ENCODE measurements at regions not wholly inside any gene's neighbourhood (a gene's known extent, or its start where the extent isn't known, plus 50 kb on each side); places are given as distances from the start of the nearest gene placed in this dataset.

DNA sequence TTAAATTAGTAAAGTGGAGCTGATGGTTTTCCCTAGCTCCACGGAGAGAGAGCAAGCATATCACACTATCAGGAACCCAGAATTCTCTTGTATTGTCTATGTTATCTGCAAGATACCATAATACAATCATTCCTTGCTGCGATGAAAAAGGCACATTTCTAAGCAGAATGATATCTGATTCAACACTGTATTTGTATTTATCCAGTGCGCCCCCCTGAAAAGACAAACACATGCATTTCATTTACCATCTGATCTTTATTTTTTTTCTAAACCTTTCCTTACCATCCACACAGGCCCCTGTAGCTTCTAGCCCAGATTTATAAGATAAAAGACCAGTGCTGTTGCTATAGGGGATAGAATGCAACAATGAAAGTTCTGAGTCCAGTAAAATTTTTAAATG, 420.6 kb downstream of the TDRD15 start:
- no peak for DNase-seq

GRCh38 chr2:21552981-21553380, 429.2 kb downstream of the TDRD15 start:
- no peak for DNase-seq

DNA sequence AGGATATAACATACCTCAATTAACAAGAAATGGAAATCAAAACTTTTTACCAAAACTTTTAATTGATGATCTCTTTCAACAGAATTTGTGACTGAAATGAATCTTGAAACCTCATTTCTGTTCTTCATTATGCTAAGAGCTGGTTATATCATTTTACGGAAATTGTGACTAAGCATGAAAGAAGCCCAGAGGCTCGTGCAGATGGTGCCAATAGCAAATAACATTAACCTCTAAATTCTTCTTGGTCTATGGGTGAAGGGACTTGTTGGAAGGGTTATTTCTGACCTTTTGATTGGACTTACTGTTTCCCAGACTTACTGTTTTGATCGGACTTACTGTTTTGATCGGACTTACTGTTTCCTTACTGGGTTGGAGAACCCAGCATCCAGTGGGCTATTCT, 435.6 kb downstream of the TDRD15 start:
- DNase-seq: no peak

- no peak for DNase-seq
Observed at GRCh38 chr2:21561965-21562364, 438.2 kb downstream of the TDRD15 start.

GRCh38 chr2:21567395-21567794, 443.6 kb downstream of the TDRD15 start:
- no peak for DNase-seq

DNA sequence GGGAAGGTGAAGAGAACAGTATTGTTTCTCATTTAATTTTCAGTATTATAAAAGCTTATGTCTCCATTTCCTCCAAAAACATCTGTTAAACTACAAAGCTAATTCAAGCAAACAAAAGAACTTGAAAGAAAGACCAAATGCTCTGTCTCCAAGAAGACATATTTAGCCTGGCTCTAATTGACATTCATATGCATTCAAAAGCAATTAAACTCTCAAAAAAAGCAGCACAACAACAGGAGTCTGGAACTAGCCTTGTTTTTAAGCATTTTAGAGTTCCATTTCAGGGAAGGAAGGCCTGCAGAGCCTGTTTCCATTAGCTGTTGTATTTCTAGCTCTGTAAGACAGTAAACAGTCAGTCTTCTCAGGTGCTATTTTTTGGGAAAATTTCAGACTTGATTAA, 447.9 kb downstream of the TDRD15 start:
- DNase-seq: no peak

- no peak for DNase-seq
Observed at GRCh38 chr2:21580391-21580790, 456.6 kb downstream of the TDRD15 start.

- DNase-seq: no peak
Observed at GRCh38 chr2:21585881-21586280, 462.1 kb downstream of the TDRD15 start.

- no peak for DNase-seq
Observed at GRCh38 chr2:21590026-21590690, 466.4 kb downstream of the TDRD15 start.

DNA sequence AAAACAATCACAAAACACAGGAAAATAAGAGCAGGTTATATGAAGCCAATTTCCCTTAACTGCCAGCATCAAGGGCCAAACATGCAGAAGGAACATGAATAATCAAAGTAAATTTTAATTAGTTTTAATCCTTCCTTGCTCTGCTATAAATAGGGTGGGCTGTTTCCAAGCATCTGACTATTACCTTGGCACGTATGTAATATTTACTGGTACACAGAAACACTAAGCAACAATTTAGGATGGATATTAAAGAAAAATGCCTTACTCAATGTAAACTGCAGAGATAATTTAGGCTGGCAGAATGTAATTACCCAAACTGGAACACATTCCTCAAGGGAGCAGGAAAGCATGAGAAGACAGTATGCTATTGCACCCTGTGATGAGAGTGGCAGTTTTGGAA, 468.2 kb downstream of the TDRD15 start:
- no peak for DNase-seq

GRCh38 chr2:21599417-21599816, 475.6 kb downstream of the TDRD15 start:
- DNase-seq: no peak

- no peak for DNase-seq
Observed at GRCh38 chr2:21602789-21603188, 479.0 kb downstream of the TDRD15 start.

- no peak for DNase-seq
Observed at GRCh38 chr2:21607572-21607971, 483.8 kb downstream of the TDRD15 start.

GRCh38 chr2:21610304-21610703, 486.5 kb downstream of the TDRD15 start:
- no peak for DNase-seq

- DNase-seq: no peak
Observed at GRCh38 chr2:21617885-21618434, 494.2 kb downstream of the TDRD15 start.

GRCh38 chr2:21620771-21621170, 497.0 kb downstream of the TDRD15 start:
- DNase-seq: no peak

DNA sequence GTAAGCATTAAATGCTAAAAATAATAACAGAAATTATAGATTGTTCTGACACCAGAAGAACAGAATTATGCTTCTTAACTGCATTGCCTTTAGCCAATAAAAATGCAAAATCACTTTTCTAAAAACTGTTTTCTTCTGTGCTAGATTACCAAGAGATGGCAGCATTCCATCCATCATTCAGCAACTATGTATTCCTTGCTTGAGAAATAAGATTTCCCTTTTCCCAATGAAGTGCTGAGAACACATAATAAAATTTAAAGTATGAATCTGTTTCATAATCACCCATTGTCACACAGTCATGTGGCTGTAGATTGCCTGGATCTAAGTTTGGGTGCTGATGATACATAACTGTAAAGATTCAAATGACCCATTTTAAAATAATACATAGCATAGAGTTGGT, 504.2 kb downstream of the TDRD15 start:
- DNase-seq: no peak

DNA sequence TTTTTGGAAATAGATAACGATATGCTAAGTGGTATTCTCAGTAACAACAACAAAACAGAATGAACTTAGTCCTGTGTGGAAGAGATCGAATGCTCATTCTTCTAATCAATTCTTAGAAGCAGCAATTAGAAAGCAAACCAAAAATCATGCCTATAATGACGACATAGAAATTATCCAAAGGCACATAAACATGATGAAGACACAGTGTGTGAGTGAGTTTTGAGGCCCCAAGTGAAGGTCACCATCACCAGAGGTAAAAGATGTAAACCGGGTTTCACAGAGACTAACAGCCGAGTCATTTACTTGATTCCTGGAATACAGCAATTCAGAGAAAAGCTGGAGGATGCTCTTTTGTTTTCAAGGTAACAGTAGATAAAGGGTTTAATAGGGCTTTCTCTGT, 509.2 kb downstream of the TDRD15 start:
- no peak for DNase-seq

DNA sequence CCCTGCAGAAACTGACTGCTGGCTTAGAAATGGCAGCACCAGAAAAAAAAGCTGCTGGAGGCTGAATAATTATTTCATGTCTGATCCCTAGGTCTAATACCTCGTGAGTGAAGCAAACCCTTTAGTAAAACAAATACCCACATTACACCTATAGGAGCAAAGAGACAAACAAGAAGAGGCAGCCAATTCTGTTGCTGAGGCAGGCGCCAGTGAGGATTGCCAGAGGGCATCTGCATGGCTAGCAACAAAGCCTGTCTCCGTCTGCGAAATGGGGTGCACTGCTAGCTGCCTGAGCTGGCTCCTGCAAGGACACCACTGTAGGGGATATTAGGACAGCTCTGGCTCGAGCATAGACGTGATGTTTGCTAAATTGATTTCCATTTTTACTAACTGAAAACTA, 509.7 kb downstream of the TDRD15 start:
- DNase-seq: no peak

GRCh38 chr2:21633911-21634310, 510.1 kb downstream of the TDRD15 start:
- no peak for DNase-seq

GRCh38 chr2:21640046-21640445, 516.3 kb downstream of the TDRD15 start:
- no peak for DNase-seq

- no peak for DNase-seq
Observed at GRCh38 chr2:21642647-21643046, 518.9 kb downstream of the TDRD15 start.

- no peak for DNase-seq
Observed at GRCh38 chr2:21643180-21643579, 519.4 kb downstream of the TDRD15 start.

- DNase-seq: no peak
Observed at GRCh38 chr2:21644266-21644665, 520.5 kb downstream of the TDRD15 start.

DNA sequence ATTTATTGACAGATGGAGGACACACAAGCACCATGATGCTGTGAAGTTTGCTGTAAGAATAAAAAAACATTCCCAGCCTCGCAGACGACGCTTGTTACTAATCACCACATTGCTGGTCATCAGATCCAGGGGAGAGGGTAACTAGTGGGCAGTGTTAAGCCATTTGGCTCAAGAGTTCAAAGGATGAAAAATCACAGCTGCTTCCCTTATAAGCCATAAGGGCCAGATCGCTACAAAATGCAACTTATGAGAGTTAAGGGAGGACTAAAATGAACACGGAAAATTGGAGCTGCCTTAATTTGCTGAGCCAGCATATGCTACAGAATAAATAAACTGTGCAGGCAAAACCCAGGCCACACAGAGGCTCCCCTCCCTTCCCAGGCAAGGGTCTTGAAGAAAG, 522.6 kb downstream of the TDRD15 start:
- no peak for DNase-seq

Measured in stimulated activated CD4-positive, alpha-beta T cell treated with anti-CD3 and anti-CD28 coated beads, Interleukin-2, amount 100 ng/mL, for 24 hours (primary cell).